MM.1S (cell line): ENCODE measurements at regions not wholly inside any gene's neighbourhood (a gene's known extent, or its start where the extent isn't known, plus 50 kb on each side); places are given as distances from the start of the nearest gene placed in this dataset.

Source experiments
- EZH2 ChIP-seq: fragments of 300-600 bp; sonication (generic); optimal IDR thresholded peaks from 2 replicates; pipeline ENCODE3; 2017; ENCODE audit warnings: low read depth, mild to moderate bottlenecking, antibody characterized with exemption, low read length, mixed read lengths
- EZH2phosphoT487 ChIP-seq: fragments of 300-600 bp; sonication (generic); IDR thresholded peaks from 2 replicates; pipeline ENCODE4 v1.6.1; 2018; ENCODE audit warnings: antibody characterized with exemption, low read length
- TF ChIP-seq, protein P1 (sequence below): fragments of 300-600 bp; sonication (generic); IDR thresholded peaks from 2 replicates; pipeline ENCODE4 v1.5.1; 2016; ENCODE audit warnings: antibody characterized with exemption, low read length, mixed read lengths

DNA sequence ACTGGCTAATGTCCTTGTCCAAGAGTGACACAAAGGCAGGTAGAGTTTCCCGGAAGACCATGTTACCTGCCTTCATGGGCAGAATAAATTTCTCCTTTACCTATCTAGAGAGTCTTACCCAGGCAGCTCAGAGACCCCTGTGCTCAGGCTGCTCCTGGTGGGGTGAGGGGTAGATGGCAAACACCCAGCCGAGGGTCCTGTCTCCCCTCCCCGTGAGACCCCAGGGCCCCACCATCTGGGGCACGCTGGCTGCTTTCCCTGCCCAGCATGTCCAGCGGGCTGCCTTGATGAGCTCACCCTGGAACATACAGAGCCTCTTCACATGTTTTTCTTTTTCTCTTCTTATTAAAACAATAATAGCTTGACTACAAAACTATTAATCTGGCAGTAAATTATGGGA lies 116.5 kb downstream of the EDN3 start:
- TF ChIP-seq EZH2phosphoT487 (no peak), EZH2 (no peak)
- TF ChIP-seq, protein P1, sequence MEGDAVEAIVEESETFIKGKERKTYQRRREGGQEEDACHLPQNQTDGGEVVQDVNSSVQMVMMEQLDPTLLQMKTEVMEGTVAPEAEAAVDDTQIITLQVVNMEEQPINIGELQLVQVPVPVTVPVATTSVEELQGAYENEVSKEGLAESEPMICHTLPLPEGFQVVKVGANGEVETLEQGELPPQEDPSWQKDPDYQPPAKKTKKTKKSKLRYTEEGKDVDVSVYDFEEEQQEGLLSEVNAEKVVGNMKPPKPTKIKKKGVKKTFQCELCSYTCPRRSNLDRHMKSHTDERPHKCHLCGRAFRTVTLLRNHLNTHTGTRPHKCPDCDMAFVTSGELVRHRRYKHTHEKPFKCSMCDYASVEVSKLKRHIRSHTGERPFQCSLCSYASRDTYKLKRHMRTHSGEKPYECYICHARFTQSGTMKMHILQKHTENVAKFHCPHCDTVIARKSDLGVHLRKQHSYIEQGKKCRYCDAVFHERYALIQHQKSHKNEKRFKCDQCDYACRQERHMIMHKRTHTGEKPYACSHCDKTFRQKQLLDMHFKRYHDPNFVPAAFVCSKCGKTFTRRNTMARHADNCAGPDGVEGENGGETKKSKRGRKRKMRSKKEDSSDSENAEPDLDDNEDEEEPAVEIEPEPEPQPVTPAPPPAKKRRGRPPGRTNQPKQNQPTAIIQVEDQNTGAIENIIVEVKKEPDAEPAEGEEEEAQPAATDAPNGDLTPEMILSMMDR = no peak
